Neural cell (in vitro differentiated cells): ENCODE measurements at regions not wholly inside any gene's neighbourhood (a gene's known extent, or its start where the extent isn't known, plus 50 kb on each side); places are given as distances from the start of the nearest gene placed in this dataset.

Experiments used
- H2AFZ ChIP-seq: fragments of 200-600, 300-800 bp; sonication (generic), shearing (Covaris generic); 2 replicates; pipeline ENCODE4 v1.6.0; 2014; ENCODE audit warnings: low read depth, mild to moderate bottlenecking, antibody characterized with exemption, low read length, moderate library complexity
- H3F3A ChIP-seq: fragments of 200-600 bp; shearing (Covaris generic); 2 replicates; pipeline ENCODE4 v1.6.1; 2016; ENCODE audit warnings: mild to moderate bottlenecking, moderate library complexity, mixed read lengths, antibody characterized with exemption, low read length; ENCODE audit not compliant: insufficient read depth, poor library complexity, severe bottlenecking
- H3K27ac ChIP-seq: fragments of 200-600, 300-800 bp; sonication (generic), shearing (Covaris generic); 2 replicates; pipeline ENCODE4 v1.5.1; 2014; ENCODE audit warnings: mild to moderate bottlenecking, low read length, moderate library complexity
- H3K27me3 ChIP-seq: fragments of 300-800, 200-600 bp; sonication (generic), shearing (Covaris generic); 2 replicates; pipeline ENCODE4 v1.6.0; 2014; ENCODE audit warnings: mild to moderate bottlenecking, low read depth, low read length, moderate library complexity; ENCODE audit not compliant: insufficient read depth
- H3K36me3 ChIP-seq: fragments of 300-800, 200-600 bp; sonication (generic), shearing (Covaris generic); 2 replicates; pipeline ENCODE4 v1.5.1; 2014; ENCODE audit warnings: mild to moderate bottlenecking, antibody characterized with exemption, low read length, moderate library complexity; ENCODE audit not compliant: insufficient read depth
- H3K4me2 ChIP-seq: fragments of 300-800, 200-600 bp; sonication (generic), shearing (Covaris generic); 2 replicates; pipeline ENCODE4 v1.6.0; 2014; ENCODE audit warnings: mild to moderate bottlenecking, low read length
- H3K4me3 ChIP-seq: fragments of 300-800, 200-600 bp; sonication (generic), shearing (Covaris generic); 2 replicates; pipeline ENCODE4 v1.5.1; 2014; ENCODE audit warnings: mild to moderate bottlenecking, low read length, moderate library complexity
- H3K79me2 ChIP-seq: fragments of 200-600 bp; shearing (Covaris generic); replicated peaks from 2 replicates; pipeline ENCODE4 v1.6.0; 2014; ENCODE audit warnings: mild to moderate bottlenecking, low read length, moderate library complexity; ENCODE audit not compliant: insufficient read depth
- H3K9ac ChIP-seq: fragments of 300-800, 200-600 bp; sonication (generic), shearing (Covaris generic); 2 replicates; pipeline ENCODE4 v1.6.1; 2016; ENCODE audit warnings: mild to moderate bottlenecking, low read length, mixed read lengths
- H3K9me2 ChIP-seq: fragments of 200-600 bp; shearing (Covaris generic); 2 replicates; pipeline ENCODE4 v1.6.1; 2016; ENCODE audit warnings: mild to moderate bottlenecking, low read length, mixed read lengths; ENCODE audit not compliant: insufficient read depth
- H3K9me3 ChIP-seq: fragments of 200-600, 300-800 bp; sonication (generic), shearing (Covaris generic); 2 replicates; pipeline ENCODE4 v1.6.1; 2016; ENCODE audit warnings: mild to moderate bottlenecking, mixed run types, low read length, moderate library complexity, mixed read lengths
- H4K20me1 ChIP-seq: fragments of 200-600 bp; shearing (Covaris generic); 2 replicates; pipeline ENCODE4 v1.6.1; 2016; ENCODE audit warnings: mild to moderate bottlenecking, mixed run types; ENCODE audit not compliant: insufficient read depth
- EP300 ChIP-seq: fragments of 450-650 bp; conservative IDR thresholded peaks from 2 replicates; pipeline ENCODE4 v1.6.1; 2014; ENCODE audit warnings: antibody characterized with exemption, mild to moderate bottlenecking, moderate library complexity; ENCODE audit not compliant: poor library complexity, severe bottlenecking
- EZH2 ChIP-seq: fragments of 200-600, 300-800 bp; shearing (Covaris generic), sonication (generic); IDR thresholded peaks from 2 replicates; pipeline ENCODE4 v1.6.1; 2014; ENCODE audit warnings: antibody characterized with exemption, low read length, borderline replicate concordance, mild to moderate bottlenecking; ENCODE audit not compliant: insufficient read depth, poor library complexity, severe bottlenecking
- MXI1 ChIP-seq: fragments of 450-650 bp; conservative IDR thresholded peaks from 2 replicates; pipeline ENCODE4 v1.6.1; 2014; ENCODE audit warnings: antibody characterized with exemption, mild to moderate bottlenecking; ENCODE audit not compliant: poor library complexity, severe bottlenecking
- POLR2AphosphoS5 ChIP-seq: IDR thresholded peaks from 2 replicates; pipeline ENCODE4 v1.6.1; 2012
- RAD21 ChIP-seq: fragments of 450-650 bp; conservative IDR thresholded peaks from 2 replicates; pipeline ENCODE4 v1.6.1; 2014; ENCODE audit warnings: antibody characterized with exemption, mild to moderate bottlenecking, moderate library complexity
- SMC3 ChIP-seq: fragments of 450-650 bp; conservative IDR thresholded peaks from 2 replicates; pipeline ENCODE4 v1.6.1; 2014; ENCODE audit warnings: antibody characterized with exemption, mild to moderate bottlenecking, moderate library complexity; ENCODE audit not compliant: poor library complexity
- TAF1 ChIP-seq: IDR thresholded peaks from 2 replicates; pipeline ENCODE4 v1.6.1; 2012; ENCODE audit warnings: low read depth
- TF ChIP-seq, protein P1 (sequence below): fragments of 450-650 bp; IDR thresholded peaks from 2 replicates; pipeline ENCODE4 v1.5.1; 2014; ENCODE audit warnings: antibody characterized with exemption, mild to moderate bottlenecking, moderate library complexity; ENCODE audit not compliant: poor library complexity, severe bottlenecking
- TF ChIP-seq, protein P2 (sequence below): IDR thresholded peaks from 2 replicates; pipeline ENCODE4 v1.6.1; 2012; ENCODE audit warnings: borderline replicate concordance

DNA sequence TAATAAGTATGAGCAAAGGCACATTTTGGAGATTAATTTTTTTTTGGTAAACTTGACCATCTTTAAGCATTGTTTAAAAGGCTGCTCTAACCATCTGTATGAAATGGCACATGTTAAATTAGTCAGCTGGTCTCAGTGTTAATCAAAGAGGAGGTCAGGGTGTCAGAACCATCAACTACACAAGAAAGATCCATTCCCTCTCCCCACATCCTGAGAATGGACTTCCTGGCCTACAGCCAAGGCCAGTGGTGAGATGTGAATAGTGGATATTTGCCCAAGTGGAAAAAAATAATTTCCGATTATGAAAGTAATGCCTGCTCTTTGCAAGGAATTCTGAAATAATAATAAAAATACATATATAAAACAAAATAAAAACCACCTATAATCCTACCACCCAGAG, 641.7 kb downstream of the NR2F2 start:
- no peaks in the 10 kb centered on the region for H3K27me3 ChIP-seq
- H3K4me2 ChIP-seq = no peak overlapping the region
- H4K20me1 ChIP-seq = no peaks in the 10 kb centered on the region
- no peak overlapping the region for H3K9ac ChIP-seq
- H3K79me2 ChIP-seq = no peaks in the 10 kb centered on the region
- no peaks in the 10 kb centered on the region for H3K9me3 ChIP-seq
- no peak overlapping the region for H3K27ac ChIP-seq
- no peaks in the 10 kb centered on the region for H3K36me3 ChIP-seq
- H2AFZ ChIP-seq = no peak overlapping the region
- no peak for TF ChIP-seq MXI1
- no peak for TF ChIP-seq TAF1
- TF ChIP-seq, protein P1, sequence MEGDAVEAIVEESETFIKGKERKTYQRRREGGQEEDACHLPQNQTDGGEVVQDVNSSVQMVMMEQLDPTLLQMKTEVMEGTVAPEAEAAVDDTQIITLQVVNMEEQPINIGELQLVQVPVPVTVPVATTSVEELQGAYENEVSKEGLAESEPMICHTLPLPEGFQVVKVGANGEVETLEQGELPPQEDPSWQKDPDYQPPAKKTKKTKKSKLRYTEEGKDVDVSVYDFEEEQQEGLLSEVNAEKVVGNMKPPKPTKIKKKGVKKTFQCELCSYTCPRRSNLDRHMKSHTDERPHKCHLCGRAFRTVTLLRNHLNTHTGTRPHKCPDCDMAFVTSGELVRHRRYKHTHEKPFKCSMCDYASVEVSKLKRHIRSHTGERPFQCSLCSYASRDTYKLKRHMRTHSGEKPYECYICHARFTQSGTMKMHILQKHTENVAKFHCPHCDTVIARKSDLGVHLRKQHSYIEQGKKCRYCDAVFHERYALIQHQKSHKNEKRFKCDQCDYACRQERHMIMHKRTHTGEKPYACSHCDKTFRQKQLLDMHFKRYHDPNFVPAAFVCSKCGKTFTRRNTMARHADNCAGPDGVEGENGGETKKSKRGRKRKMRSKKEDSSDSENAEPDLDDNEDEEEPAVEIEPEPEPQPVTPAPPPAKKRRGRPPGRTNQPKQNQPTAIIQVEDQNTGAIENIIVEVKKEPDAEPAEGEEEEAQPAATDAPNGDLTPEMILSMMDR = no peak
- TF ChIP-seq SMC3 = no peak
- no peak for TF ChIP-seq POLR2AphosphoS5
- no peak for TF ChIP-seq EP300
- TF ChIP-seq RAD21 = no peak
- TF ChIP-seq EZH2 = no peak
- TF ChIP-seq, protein P2, sequence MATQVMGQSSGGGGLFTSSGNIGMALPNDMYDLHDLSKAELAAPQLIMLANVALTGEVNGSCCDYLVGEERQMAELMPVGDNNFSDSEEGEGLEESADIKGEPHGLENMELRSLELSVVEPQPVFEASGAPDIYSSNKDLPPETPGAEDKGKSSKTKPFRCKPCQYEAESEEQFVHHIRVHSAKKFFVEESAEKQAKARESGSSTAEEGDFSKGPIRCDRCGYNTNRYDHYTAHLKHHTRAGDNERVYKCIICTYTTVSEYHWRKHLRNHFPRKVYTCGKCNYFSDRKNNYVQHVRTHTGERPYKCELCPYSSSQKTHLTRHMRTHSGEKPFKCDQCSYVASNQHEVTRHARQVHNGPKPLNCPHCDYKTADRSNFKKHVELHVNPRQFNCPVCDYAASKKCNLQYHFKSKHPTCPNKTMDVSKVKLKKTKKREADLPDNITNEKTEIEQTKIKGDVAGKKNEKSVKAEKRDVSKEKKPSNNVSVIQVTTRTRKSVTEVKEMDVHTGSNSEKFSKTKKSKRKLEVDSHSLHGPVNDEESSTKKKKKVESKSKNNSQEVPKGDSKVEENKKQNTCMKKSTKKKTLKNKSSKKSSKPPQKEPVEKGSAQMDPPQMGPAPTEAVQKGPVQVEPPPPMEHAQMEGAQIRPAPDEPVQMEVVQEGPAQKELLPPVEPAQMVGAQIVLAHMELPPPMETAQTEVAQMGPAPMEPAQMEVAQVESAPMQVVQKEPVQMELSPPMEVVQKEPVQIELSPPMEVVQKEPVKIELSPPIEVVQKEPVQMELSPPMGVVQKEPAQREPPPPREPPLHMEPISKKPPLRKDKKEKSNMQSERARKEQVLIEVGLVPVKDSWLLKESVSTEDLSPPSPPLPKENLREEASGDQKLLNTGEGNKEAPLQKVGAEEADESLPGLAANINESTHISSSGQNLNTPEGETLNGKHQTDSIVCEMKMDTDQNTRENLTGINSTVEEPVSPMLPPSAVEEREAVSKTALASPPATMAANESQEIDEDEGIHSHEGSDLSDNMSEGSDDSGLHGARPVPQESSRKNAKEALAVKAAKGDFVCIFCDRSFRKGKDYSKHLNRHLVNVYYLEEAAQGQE = no peak
- H3K9me2 ChIP-seq = no peaks in the 10 kb centered on the region
- H3K4me3 ChIP-seq = no peak overlapping the region
- H3F3A ChIP-seq = no peaks in the 10 kb centered on the region

DNA sequence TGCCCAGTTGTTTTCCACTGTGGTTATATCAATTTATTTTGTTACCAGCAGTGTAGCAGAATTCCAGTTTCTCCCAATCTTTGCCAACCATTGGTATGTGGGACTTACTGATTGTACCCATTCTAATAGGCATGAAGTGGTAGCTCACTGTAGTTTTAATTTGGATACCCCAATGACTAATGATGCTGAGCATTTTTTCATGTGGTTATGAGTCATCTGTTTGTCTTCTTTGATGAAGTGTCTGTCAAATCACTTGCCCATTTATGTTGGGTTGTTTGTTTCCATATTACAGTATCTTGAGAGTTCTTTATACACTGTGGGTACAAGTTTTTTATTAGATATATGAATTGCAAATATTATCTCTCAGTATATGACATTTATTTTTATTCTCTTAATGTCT, 644.3 kb downstream of the NR2F2 start:
- Histone ChIP-seq H3K27ac (no peak overlapping the region), H3F3A (no peaks in the 10 kb centered on the region), H2AFZ (no peak overlapping the region), H3K4me2 (no peak overlapping the region), H3K36me3 (no peaks in the 10 kb centered on the region), H3K9ac (no peak overlapping the region), H3K9me3 (no peaks in the 10 kb centered on the region), H3K9me2 (no peaks in the 10 kb centered on the region), H3K4me3 (no peak overlapping the region), H4K20me1 (no peaks in the 10 kb centered on the region), H3K79me2 (no peaks in the 10 kb centered on the region), H3K27me3 (no peaks in the 10 kb centered on the region)
- TF ChIP-seq EZH2 (no peak), TAF1 (no peak)
- TF ChIP-seq, protein P1 = no peak
- TF ChIP-seq, protein P2 = no peak
